ENCODE measurements at regions not wholly inside any gene's neighbourhood (a gene's known extent, or its start where the extent isn't known, plus 50 kb on each side); places are given as distances from the start of the nearest gene placed in this dataset.

- TF ChIP-seq CTCF (IDR thresholded peaks at IDR 0.05) = no peak
- no peak for TF ChIP-seq EZH2 (IDR thresholded peaks at IDR 0.05; ENCODE audit: borderline replicate concordance, insufficient read depth, low read depth, low read length, poor library complexity, severe bottlenecking)
- H3K9ac ChIP-seq (ENCODE audit: low read length) = no peak overlapping the region
- H3K4me1 ChIP-seq (ENCODE audit: control insufficient read depth in 2 of 2, insufficient read depth in 2 of 2, low read length in 2 of 2) = no peaks in the 10 kb centered on the region
- intact Hi-C loops (cut with micrococcal nuclease) = no loop called here
- 70% methylated on average over 6 of the region's 6 CpGs for WGBS (ENCODE audit: insufficient coverage)
- no peak overlapping the region for H3K27ac ChIP-seq (ENCODE audit: low read length in 2 of 2)
- H3K27me3 Mint-ChIP-seq = peaks cover 6% of the 10 kb centered on the region
- no peaks in the 10 kb centered on the region for H3K27me3 ChIP-seq (replicated peaks in 1 of 4; ENCODE audit: control extremely low read depth in 1 of 4, control insufficient read depth in 3 of 4, insufficient read depth in 4 of 4, low read length in 3 of 4)
- no peak overlapping the region for H3K4me3 Mint-ChIP-seq
- POLR2A ChIA-PET = no interaction called here
- H3K9me3 Mint-ChIP-seq (ENCODE audit: insufficient read depth) = no peaks in the 10 kb centered on the region
- H3K4me2 ChIP-seq (replicated peaks; ENCODE audit: low read depth, low read length, poor library complexity, severe bottlenecking) = no peak overlapping the region
- no peak overlapping the region for H3K4me3 ChIP-seq (ENCODE audit: control extremely low read depth in 1 of 5, extremely low read depth in 1 of 5, insufficient read depth in 1 of 5, low read depth in 2 of 5, low read length in 4 of 5)
- no peaks in the 10 kb centered on the region for H3K79me2 ChIP-seq (ENCODE audit: control insufficient read depth, insufficient read depth, low read length)
- no peaks in the 10 kb centered on the region for H3K36me3 ChIP-seq (replicated peaks in 1 of 2; ENCODE audit: control extremely low read depth in 1 of 2, control insufficient read depth in 1 of 2, extremely low read depth in 1 of 2, insufficient read depth in 2 of 2, low read length in 1 of 2)
- H3K27ac Mint-ChIP-seq = no peak overlapping the region
- H3K4me1 Mint-ChIP-seq = no peaks in the 10 kb centered on the region
- no peak for ATAC-seq (ENCODE audit: low read depth)
- no peaks in the 10 kb centered on the region for H4K20me1 ChIP-seq (ENCODE audit: control insufficient read depth, insufficient read depth, low read length, poor library complexity, severe bottlenecking)
- H3K9me3 ChIP-seq (ENCODE audit: control extremely low read depth in 1 of 3, control insufficient read depth in 2 of 3, insufficient read depth in 1 of 3, low read length in 2 of 3) = peaks cover 0 to 9% (median 0%) of the 10 kb centered on the region in 3 donors
- H2AFZ ChIP-seq (ENCODE audit: insufficient read depth, low read depth, low read length, poor library complexity, severe bottlenecking) = no peak overlapping the region
- CTCF ChIA-PET = no interaction called here
- no peak for DNase-seq
Observed at GRCh38 chr6:168232062-168232461, 87.5 kb downstream of the DACT2 start.

GRCh38 chr6:168231393-168231957 lies 88.1 kb downstream of the DACT2 start:
- WGBS (ENCODE audit: insufficient coverage) = 76% methylated on average over 7 of the region's 8 CpGs
- no peaks in the 10 kb centered on the region for H3K9me3 Mint-ChIP-seq (ENCODE audit: insufficient read depth)
- no peak overlapping the region for H3K4me3 Mint-ChIP-seq
- H4K20me1 ChIP-seq (ENCODE audit: control insufficient read depth, insufficient read depth, low read length, poor library complexity, severe bottlenecking) = no peaks in the 10 kb centered on the region
- H3K4me2 ChIP-seq (replicated peaks; ENCODE audit: low read depth, low read length, poor library complexity, severe bottlenecking) = no peak overlapping the region
- no peak overlapping the region for H3K4me3 ChIP-seq (ENCODE audit: control extremely low read depth in 1 of 5, extremely low read depth in 1 of 5, insufficient read depth in 1 of 5, low read depth in 2 of 5, low read length in 4 of 5)
- POLR2A ChIA-PET = no interaction called here
- no peaks in the 10 kb centered on the region for H3K4me1 Mint-ChIP-seq
- intact Hi-C loops (cut with micrococcal nuclease) = no loop called here
- H3K9me3 ChIP-seq (ENCODE audit: control extremely low read depth in 1 of 3, control insufficient read depth in 2 of 3, insufficient read depth in 1 of 3, low read length in 2 of 3) = peaks cover 0 to 9% (median 0%) of the 10 kb centered on the region in 3 donors
- no peak for TF ChIP-seq EZH2 (IDR thresholded peaks at IDR 0.05; ENCODE audit: borderline replicate concordance, insufficient read depth, low read depth, low read length, poor library complexity, severe bottlenecking)
- no peak for TF ChIP-seq CTCF (IDR thresholded peaks at IDR 0.05)
- ATAC-seq (ENCODE audit: low read depth) (no peak), DNase-seq (no peak)
- no peaks in the 10 kb centered on the region for H3K4me1 ChIP-seq (ENCODE audit: control insufficient read depth in 2 of 2, insufficient read depth in 2 of 2, low read length in 2 of 2)
- CTCF ChIA-PET = no interaction called here
- no peak overlapping the region for H3K27ac ChIP-seq (ENCODE audit: low read length in 2 of 2)
- no peak overlapping the region for H2AFZ ChIP-seq (ENCODE audit: insufficient read depth, low read depth, low read length, poor library complexity, severe bottlenecking)
- H3K27me3 ChIP-seq (replicated peaks in 1 of 4; ENCODE audit: control extremely low read depth in 1 of 4, control insufficient read depth in 3 of 4, insufficient read depth in 4 of 4, low read length in 3 of 4) = no peaks in the 10 kb centered on the region
- no peaks in the 10 kb centered on the region for H3K79me2 ChIP-seq (ENCODE audit: control insufficient read depth, insufficient read depth, low read length)
- peaks cover 8% of the 10 kb centered on the region for H3K27me3 Mint-ChIP-seq
- H3K27ac Mint-ChIP-seq = no peak overlapping the region
- H3K9ac ChIP-seq (ENCODE audit: low read length) = no peak overlapping the region
- no peaks in the 10 kb centered on the region for H3K36me3 ChIP-seq (replicated peaks in 1 of 2; ENCODE audit: control extremely low read depth in 1 of 2, control insufficient read depth in 1 of 2, extremely low read depth in 1 of 2, insufficient read depth in 2 of 2, low read length in 1 of 2)
